GM18909 (cell line): ENCODE measurements at regions not wholly inside any gene's neighbourhood (a gene's known extent, or its start where the extent isn't known, plus 50 kb on each side); places are given as distances from the start of the nearest gene placed in this dataset.
A peak's percentile ranks its signal among the peaks of the same experiment; 100 is the strongest.

Experiments used
- ATAC-seq: cut with Tn5 transposase; IDR thresholded peaks from one replicate; pipeline ENCODE4 v1.9.1; 2021; ENCODE audit warnings: mild to moderate bottlenecking; ENCODE audit not compliant: unreplicated experiment, poor library complexity

DNA sequence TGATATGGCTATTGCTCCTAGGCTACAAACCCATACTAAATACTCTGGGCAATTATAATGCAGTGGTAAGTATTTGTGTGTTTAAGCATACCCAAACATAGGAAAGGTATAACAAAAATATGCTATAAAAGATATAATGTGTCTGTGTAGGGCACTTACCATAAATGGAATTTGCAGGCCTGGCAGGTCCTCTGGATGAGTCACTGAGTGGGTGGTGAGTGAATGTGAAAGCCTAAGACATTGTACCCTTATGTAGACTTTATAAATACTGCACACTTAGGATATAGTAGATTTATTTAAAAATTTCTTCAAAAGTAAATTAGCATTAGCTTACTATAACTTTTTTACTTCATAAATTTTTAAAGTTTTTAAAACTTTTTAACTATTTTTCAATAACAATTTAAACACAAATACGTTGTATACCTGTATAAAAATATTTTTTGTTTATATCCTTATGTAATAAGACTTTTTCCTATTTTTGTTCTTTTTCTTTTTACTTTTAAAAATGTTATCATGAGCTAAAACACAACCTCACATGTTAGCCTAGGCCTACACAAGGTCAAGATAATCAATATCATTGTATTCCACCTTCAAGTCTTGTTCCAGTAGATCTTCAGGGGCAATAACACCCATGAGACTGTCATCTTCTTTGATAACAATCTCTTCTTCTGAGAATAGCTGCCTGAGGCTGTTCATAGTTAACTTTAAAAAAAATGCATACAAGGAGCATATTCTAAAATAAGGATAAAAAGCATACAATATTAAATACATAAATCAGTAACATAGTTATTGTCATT is 306.3 kb upstream of the RGS18 start:
- ATAC-seq: no peak

- ATAC-seq: no peak
Observed at GRCh38 chr1:191852907-191853306, 305.4 kb upstream of the RGS18 start.

GRCh38 chr1:191857600-191857999 is 300.7 kb upstream of the RGS18 start:
- no peak for ATAC-seq

DNA sequence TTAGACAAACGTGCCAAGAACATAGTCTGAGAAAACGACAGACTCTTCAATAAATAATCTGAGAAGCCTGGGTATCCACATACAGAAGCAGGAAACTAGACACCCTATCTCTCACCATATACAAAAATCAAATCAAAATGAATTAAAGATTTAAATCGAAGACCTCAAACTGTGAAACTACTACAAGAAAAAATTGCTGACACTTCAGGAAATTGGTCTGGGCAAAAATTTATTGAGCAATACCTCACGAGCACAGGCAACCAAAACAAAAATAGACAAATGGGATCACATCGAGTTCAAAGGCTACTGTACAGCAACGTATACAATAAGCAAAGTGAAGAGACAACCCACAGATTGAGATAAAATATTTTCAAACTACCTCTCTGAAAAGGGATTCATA is 292.8 kb upstream of the RGS18 start:
- ATAC-seq: no peak

GRCh38 chr1:191866155-191866554 is 292.1 kb upstream of the RGS18 start:
- ATAC-seq: no peak

GRCh38 chr1:191869790-191870312 is 288.4 kb upstream of the RGS18 start:
- ATAC-seq: no peak

GRCh38 chr1:191870490-191870889 is 287.8 kb upstream of the RGS18 start:
- ATAC-seq: peak; percentile 67

GRCh38 chr1:191875994-191876393 is 282.3 kb upstream of the RGS18 start:
- ATAC-seq: no peak

GRCh38 chr1:191876631-191877030 is 281.6 kb upstream of the RGS18 start:
- ATAC-seq: no peak

GRCh38 chr1:191882870-191883269 is 275.4 kb upstream of the RGS18 start:
- no peak for ATAC-seq

DNA sequence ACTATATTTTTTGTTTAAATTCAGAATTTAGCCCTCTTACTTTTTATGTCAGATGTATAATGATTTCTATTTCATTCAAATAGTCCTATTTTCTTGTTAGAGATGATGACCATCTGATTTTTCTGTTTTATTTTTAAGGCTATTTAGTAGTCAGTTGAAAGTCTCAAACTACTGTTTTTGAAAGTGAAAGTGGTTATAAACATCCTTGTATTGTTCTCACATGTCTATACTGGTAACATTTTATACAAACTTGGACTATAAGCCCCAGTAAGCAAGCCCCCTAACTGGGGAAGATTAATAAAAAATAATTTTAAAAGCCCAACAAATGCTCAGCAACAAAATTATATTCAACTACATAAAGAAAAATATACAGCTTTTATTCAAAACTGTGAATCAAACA is 271.3 kb upstream of the RGS18 start:
- peak; percentile 56 for ATAC-seq

GRCh38 chr1:191888996-191889622 is 269.2 kb upstream of the RGS18 start:
- no peak for ATAC-seq

DNA sequence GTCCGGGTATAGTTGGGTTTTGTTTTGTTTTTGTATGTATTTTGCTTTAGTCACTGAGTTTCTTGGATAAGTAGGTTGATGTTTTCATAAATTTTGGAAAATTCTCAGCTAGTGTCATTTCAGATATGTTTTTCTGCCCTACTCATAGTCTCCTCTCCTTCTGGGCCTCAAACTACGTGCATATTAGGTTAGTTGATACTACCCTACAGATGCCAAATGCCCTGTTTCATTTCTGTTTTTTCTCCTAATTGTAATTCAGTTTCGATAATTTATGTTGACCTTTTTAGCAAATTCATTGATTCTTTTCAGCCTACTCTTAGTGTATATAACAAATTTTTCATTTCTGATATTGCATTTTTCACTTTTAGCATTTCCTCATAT is 268.6 kb upstream of the RGS18 start:
- ATAC-seq: no peak

- ATAC-seq: no peak
Observed at GRCh38 chr1:191890433-191891088, 267.7 kb upstream of the RGS18 start.

DNA sequence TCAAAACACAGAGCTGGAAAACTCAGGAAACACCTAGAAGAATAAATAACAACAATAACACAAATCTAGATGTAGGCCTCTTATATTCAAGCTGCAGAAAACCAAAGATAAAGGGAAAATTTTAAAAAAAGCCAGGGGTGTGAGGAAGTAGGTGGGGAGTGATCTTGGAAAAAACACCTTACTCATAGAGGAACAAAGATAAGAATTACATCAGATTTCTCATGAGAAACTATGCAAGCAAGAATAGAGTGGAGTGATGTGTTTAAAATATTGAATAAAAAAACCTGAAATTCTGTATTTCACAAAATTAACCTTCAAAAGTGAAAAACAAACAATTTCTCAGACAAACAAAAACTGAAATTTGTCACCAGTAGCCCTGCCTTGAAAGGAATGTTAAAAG is 265.5 kb upstream of the RGS18 start:
- ATAC-seq: no peak

DNA sequence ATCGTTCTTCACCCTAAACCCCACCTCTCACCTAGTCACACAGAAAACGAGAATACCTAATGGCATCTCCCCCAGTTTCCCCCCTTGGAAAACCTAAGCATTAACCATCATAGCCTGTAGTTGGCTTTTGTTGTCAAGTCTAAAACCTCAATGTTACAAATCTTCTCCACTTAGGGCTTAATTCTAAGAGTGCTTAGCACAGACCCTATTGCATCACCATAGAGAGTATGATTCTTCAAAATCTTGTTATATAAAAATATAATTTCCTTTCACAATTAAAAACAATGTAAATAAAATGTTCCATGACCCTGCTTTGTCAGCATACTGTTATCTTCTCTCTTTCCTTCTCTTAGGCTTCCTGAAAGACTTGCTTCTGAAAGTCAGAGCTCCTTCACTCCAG is 263.2 kb upstream of the RGS18 start:
- ATAC-seq: no peak

- no peak for ATAC-seq
Observed at GRCh38 chr1:191895462-191896058, 262.7 kb upstream of the RGS18 start.

- no peak for ATAC-seq
Observed at GRCh38 chr1:191897134-191897533, 261.1 kb upstream of the RGS18 start.

DNA sequence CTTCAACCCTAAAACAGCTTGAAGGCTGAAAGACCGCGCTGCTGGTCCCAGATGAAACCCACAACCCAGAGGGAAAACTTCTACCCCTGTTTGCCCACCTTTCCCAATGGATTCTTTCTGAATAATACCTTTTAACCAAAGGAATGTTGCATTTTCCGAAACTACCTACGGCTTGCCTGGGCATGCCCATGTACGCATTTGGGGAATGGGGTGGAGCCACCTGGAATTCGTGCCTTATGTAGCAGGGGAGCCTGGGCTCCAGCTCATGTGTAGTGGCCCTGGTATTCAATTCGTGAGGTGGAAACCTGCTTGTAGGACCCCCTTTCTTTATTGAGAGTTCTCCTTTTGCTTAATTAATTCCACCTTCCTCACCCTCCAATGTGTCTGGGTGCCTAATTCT is 256.6 kb upstream of the RGS18 start:
- ATAC-seq: no peak

DNA sequence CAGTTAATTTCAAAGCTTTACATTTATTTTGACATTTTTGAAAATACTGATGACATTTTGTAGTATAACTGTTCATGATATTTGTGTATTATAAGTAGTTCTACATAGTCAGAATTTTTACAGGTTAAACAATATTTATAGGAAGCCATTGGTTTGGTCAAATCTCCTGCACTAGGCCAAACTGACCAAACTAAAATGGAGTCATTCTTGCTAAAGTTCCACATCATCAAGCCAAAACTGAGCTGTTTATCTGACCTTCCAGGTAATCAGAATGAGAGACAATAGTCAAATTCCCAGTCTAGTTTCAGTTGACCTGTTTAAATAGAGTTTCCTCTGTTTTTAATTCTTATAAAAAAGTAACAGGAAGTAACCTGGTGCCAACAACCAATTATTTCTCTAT is 253.3 kb upstream of the RGS18 start:
- ATAC-seq: no peak

- ATAC-seq: no peak
Observed at GRCh38 chr1:191905781-191906180, 252.5 kb upstream of the RGS18 start.
